Stimulated activated CD8-positive, alpha-beta memory T cell treated with anti-CD3 and anti-CD28 coated beads, Interleukin-4, amount 100 ng/mL, for 4 hours (primary cell): ENCODE measurements at regions not wholly inside any gene's neighbourhood (a gene's known extent, or its start where the extent isn't known, plus 50 kb on each side); places are given as distances from the start of the nearest gene placed in this dataset.

Source experiments
- DNase-seq, 2 donors: peaks; one replicate each; pipeline ENCODE4 v3.0.0-alpha.2; 2020; ENCODE audit warnings: low read depth in 2 of 2, low spot score in 1 of 2

GRCh38 chr13:80462567-80462966 is 121.6 kb upstream of the SPRY2 start:
- DNase-seq = no peak

GRCh38 chr13:80462037-80462436 is 121.1 kb upstream of the SPRY2 start:
- no peak for DNase-seq

- no peak for DNase-seq
Measured at GRCh38 chr13:80458543-80458942, 117.6 kb upstream of the SPRY2 start.

- no peak for DNase-seq
Measured at GRCh38 chr13:80454245-80454644, 113.3 kb upstream of the SPRY2 start.

GRCh38 chr13:80452279-80452678 is 111.4 kb upstream of the SPRY2 start:
- no peak for DNase-seq

GRCh38 chr13:80451641-80452040 is 110.7 kb upstream of the SPRY2 start:
- DNase-seq = no peak

- no peak for DNase-seq
Measured at GRCh38 chr13:80450386-80450785, 109.5 kb upstream of the SPRY2 start.

GRCh38 chr13:80448725-80449124 is 107.8 kb upstream of the SPRY2 start:
- DNase-seq = no peak

GRCh38 chr13:80447747-80448146 is 106.8 kb upstream of the SPRY2 start:
- no peak for DNase-seq

GRCh38 chr13:80444240-80445015 is 103.5 kb upstream of the SPRY2 start:
- DNase-seq = no peak

- no peak for DNase-seq
Measured at GRCh38 chr13:80442609-80443008, 101.7 kb upstream of the SPRY2 start.

- no peak for DNase-seq
Measured at GRCh38 chr13:80441968-80442367, 101.0 kb upstream of the SPRY2 start.

GRCh38 chr13:80438521-80438920 is 97.6 kb upstream of the SPRY2 start:
- DNase-seq = no peak

GRCh38 chr13:80437231-80437630 is 96.3 kb upstream of the SPRY2 start:
- no peak for DNase-seq

GRCh38 chr13:80436571-80437169 is 95.7 kb upstream of the SPRY2 start:
- no peak for DNase-seq

GRCh38 chr13:80430561-80430960 is 89.6 kb upstream of the SPRY2 start:
- DNase-seq = no peak

- DNase-seq = no peak
Measured at GRCh38 chr13:80428349-80429096, 87.6 kb upstream of the SPRY2 start.

GRCh38 chr13:80419416-80419815 is 78.5 kb upstream of the SPRY2 start:
- no peak for DNase-seq

- DNase-seq = no peak
Measured at GRCh38 chr13:80413611-80414010, 72.7 kb upstream of the SPRY2 start.

- DNase-seq = no peak
Measured at GRCh38 chr13:80408270-80408669, 67.3 kb upstream of the SPRY2 start.

- DNase-seq = no peak
Measured at GRCh38 chr13:80400865-80401426, 60.0 kb upstream of the SPRY2 start.
